ENCODE measurements at regions not wholly inside any gene's neighbourhood (a gene's known extent, or its start where the extent isn't known, plus 50 kb on each side); places are given as distances from the start of the nearest gene placed in this dataset.

- no peak overlapping the region for H3K4me3 ChIP-seq (ENCODE audit: low read depth, low read length)
- TF ChIP-seq CTCF (IDR thresholded peaks at IDR 0.05; ENCODE audit: low read depth, low read length), result no peak
- in situ Hi-C loops (cut with HindIII; ENCODE audit: low sequenced_read_pairs), result no loop called here
- no peak for DNase-seq (ENCODE audit: low read depth, low spot score)
Observed at GRCh38 chr1:69283516-69283915, 284.2 kb upstream of the LRRC7 start.

GRCh38 chr1:69284508-69284907 is 283.2 kb upstream of the LRRC7 start:
- no peak for DNase-seq (ENCODE audit: low read depth, low spot score)
- no peak overlapping the region for H3K4me3 ChIP-seq (ENCODE audit: low read depth, low read length)
- in situ Hi-C loops (cut with HindIII; ENCODE audit: low sequenced_read_pairs), result no loop called here
- TF ChIP-seq CTCF (IDR thresholded peaks at IDR 0.05; ENCODE audit: low read depth, low read length), result no peak

- no peak overlapping the region for H3K4me3 ChIP-seq (ENCODE audit: low read depth, low read length)
- in situ Hi-C loops (cut with HindIII; ENCODE audit: low sequenced_read_pairs), result no loop called here
- TF ChIP-seq CTCF (IDR thresholded peaks at IDR 0.05; ENCODE audit: low read depth, low read length), result no peak
- DNase-seq (ENCODE audit: low read depth, low spot score), result no peak
Observed at GRCh38 chr1:69288416-69288815, 279.3 kb upstream of the LRRC7 start.

GRCh38 chr1:69290291-69290690 is 277.4 kb upstream of the LRRC7 start:
- H3K4me3 ChIP-seq (ENCODE audit: low read depth, low read length), result no peak overlapping the region
- in situ Hi-C loops (cut with HindIII; ENCODE audit: low sequenced_read_pairs), result no loop called here
- no peak for TF ChIP-seq CTCF (IDR thresholded peaks at IDR 0.05; ENCODE audit: low read depth, low read length)
- DNase-seq (ENCODE audit: low read depth, low spot score), result peak; percentile 5

- DNase-seq (ENCODE audit: low read depth, low spot score), result no peak
- in situ Hi-C loops (cut with HindIII; ENCODE audit: low sequenced_read_pairs), result no loop called here
- H3K4me3 ChIP-seq (ENCODE audit: low read depth, low read length), result no peak overlapping the region
Observed at GRCh38 chr1:69291541-69291940, 276.2 kb upstream of the LRRC7 start.

GRCh38 chr1:69292833-69293232 is 274.9 kb upstream of the LRRC7 start:
- H3K4me3 ChIP-seq (ENCODE audit: low read depth, low read length), result no peak overlapping the region
- in situ Hi-C loops (cut with HindIII; ENCODE audit: low sequenced_read_pairs), result no loop called here
- TF ChIP-seq CTCF (IDR thresholded peaks at IDR 0.05; ENCODE audit: low read depth, low read length), result no peak
- no peak for DNase-seq (ENCODE audit: low read depth, low spot score)

More at GRCh38 chr1:69291541-69291940, 276.2 kb upstream of the LRRC7 start:
- no peak for TF ChIP-seq CTCF (IDR thresholded peaks at IDR 0.05; ENCODE audit: low read depth, low read length)

GRCh38 chr1:69294171-69294570 is 273.6 kb upstream of the LRRC7 start:
- no peak overlapping the region for H3K4me3 ChIP-seq (ENCODE audit: low read depth, low read length)
- no peak for TF ChIP-seq CTCF (IDR thresholded peaks at IDR 0.05; ENCODE audit: low read depth, low read length)
- in situ Hi-C loops (cut with HindIII; ENCODE audit: low sequenced_read_pairs), result no loop called here
- DNase-seq (ENCODE audit: low read depth, low spot score), result no peak

All from astrocyte of the spinal cord (primary cell).